HG02588 (cell line): ENCODE measurements at regions not wholly inside any gene's neighbourhood (a gene's known extent, or its start where the extent isn't known, plus 50 kb on each side); places are given as distances from the start of the nearest gene placed in this dataset.

Experiments used
- ATAC-seq: cut with Tn5 transposase; IDR thresholded peaks from one replicate; pipeline ENCODE4 v1.9.1; 2021; ENCODE audit warnings: mild to moderate bottlenecking, moderate library complexity; ENCODE audit not compliant: unreplicated experiment

DNA sequence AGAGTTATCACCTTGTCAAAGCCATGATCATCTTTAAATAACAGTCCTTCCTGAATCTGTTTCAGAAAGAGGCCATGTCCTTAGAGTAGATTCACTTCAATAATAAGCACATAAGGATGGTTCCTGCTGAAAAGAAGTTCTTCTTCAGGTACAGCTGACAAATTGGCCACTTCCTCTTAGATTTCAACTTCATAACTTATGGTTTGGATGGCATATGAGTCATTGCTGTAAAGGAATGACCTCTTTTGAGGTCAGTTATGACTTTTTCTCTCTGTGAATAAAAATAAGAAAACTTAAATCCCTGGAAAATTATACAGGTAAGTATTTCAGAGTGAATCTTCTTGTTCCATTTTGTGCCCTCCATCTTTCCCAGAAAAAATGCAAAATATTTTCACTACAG, 555.3 kb upstream of the ZNF462 start:
- ATAC-seq, result no peak

GRCh38 chr9:106309925-106310324, 553.0 kb upstream of the ZNF462 start:
- ATAC-seq, result no peak

DNA sequence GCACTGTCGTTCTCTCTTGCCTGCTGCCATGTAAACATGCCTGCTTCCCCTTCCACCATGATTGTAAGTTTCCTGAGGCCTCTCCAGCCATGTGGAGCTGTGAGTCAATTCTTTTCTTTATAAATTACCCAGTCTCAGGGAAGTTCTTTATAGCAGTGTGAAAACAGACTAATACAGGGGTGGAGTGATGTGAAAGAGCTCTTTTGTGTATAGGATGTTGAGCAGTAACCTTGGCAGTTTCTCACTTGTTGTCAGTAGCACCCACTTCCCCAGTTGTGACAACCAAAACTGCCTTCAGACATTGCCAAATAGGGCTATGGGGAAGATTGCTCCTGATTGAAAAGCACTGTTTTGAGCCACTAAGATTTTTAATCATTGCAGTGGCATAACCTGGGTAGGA, 552.2 kb upstream of the ZNF462 start:
- no peak for ATAC-seq

- no peak for ATAC-seq
Observed at GRCh38 chr9:106312906-106313305, 550.1 kb upstream of the ZNF462 start.

DNA sequence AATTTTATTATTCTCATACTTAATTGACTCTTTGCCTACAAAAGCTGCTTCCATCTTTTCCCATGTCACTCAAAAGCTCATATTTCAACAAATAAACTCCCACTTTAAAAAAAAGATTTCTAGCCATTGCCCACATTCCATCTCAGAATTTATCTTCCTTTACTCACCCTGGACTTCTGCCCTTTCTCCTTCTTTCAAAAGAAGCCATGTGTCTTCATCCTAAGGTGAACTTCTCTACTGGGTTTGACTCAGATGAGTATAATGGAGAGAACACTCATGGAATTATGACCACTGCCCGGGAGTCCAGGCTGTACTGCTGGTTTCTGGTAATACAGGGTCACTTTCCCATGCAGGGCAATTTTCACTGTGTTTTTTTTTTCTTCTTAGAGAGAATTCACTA, 548.5 kb upstream of the ZNF462 start:
- no peak for ATAC-seq

DNA sequence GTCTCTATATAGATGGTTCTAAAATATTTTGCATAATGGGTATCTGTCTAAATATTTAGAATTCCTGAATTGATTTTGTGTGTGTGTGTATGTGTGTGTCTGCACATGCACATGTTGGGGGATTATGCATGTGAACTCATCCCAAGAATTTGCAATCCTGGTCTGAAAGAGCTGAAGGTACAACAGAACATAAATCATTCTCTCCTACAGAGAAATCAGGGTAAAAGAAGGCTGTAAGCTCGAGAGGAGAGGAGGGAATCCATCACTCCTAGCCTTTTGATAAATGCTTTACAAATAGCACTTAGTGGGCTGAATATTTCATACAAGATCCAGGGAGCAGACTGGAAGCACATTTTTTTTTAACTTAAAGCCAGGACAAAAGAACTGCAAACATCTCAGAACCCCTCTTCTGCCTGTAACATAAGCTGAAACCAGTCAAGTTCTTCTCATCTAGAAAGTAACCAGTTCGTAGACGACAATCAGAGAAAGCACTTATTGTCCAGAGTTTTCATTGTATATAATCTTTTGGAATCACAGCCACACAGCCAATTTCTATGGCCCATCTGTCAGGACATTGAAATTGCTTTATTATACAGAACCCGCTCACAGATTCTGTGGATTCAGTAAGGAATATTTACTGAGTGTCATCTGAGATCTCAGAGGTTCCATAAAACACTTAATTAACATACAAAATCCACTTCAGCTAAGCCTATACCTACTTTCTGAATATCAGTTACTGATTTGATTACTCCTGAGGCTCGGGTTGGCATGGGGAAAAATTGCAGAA, 541.4 kb upstream of the ZNF462 start:
- no peak for ATAC-seq

GRCh38 chr9:106322706-106323245, 540.2 kb upstream of the ZNF462 start:
- no peak for ATAC-seq

GRCh38 chr9:106324053-106324585, 538.8 kb upstream of the ZNF462 start:
- no peak for ATAC-seq

DNA sequence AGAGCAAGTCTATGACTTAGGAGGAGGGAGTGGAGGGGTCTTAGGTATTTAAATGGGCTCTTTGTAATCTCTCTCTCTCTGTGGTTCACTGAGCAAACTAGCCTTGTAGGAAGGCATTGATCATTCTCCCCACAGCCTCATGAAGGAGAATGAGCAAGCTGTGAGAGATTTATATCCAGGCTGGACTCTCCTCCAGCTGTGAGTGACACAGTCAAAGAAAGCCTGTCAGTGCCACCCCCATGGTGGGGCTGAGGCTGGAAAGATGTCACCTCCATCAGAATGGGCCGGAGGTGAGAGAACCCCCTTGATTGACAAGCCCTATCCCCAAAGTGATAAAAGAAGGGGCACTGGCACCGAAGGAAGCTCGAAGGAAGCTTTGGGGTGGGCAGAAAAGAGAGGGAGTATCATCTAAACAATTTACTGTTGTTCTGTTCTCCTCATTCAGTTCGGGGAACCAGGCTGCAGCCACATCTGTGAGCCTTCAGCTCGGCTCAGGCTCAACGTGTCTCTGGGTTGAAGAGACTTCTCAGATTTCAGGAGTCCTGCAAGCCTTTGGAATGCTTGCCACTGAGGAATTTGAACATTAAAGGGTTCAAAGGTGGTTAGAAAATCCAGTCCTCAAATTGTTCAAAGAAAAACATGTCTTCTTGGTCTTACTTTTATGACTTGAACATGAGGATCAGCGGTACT, 538.2 kb upstream of the ZNF462 start:
- no peak for ATAC-seq

DNA sequence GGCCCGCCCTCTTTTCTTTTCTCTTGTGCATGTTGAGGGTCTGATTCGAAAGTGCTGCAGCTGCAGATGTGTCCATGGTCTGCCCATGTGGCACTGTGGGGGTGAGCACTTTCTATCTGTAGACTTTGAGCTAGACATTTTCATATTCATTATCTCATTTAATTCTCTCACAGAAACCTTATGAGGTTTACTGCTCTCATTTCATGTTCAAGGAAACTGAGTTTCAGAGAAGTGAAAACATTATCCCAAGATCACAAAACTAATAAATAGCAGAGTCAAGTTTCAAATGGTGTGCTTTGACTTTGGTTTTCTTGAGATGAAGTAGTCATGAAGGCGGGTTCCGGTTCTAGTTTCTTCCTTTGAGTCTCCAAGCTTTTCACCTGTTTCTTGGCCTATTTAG, 536.5 kb upstream of the ZNF462 start:
- no peak for ATAC-seq

GRCh38 chr9:106333481-106333880, 529.5 kb upstream of the ZNF462 start:
- ATAC-seq, result no peak

- ATAC-seq, result no peak
Observed at GRCh38 chr9:106334081-106334480, 528.9 kb upstream of the ZNF462 start.

GRCh38 chr9:106339882-106340281, 523.1 kb upstream of the ZNF462 start:
- no peak for ATAC-seq

- no peak for ATAC-seq
Observed at GRCh38 chr9:106350777-106351176, 512.2 kb upstream of the ZNF462 start.

GRCh38 chr9:106356924-106357323, 506.0 kb upstream of the ZNF462 start:
- ATAC-seq, result no peak

DNA sequence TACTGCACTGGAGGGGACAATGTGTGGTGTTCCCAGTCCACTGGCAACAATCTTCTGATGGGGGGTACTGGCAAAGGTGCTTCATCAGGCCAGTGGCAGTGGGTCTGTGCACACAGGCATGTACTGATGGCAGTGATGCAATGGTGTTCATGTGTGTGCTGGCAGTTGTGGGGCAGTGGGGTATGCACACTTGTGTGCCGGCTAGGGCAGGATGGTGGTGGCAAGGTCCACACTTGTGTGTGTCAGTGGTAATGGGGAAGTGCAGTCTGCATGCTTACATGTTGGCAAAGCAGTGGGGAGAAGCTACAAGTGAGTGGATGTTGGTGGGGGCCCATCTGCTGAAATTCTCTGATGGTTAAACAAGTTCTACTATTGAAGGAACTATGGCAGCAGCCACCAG, 504.6 kb upstream of the ZNF462 start:
- ATAC-seq, result no peak

DNA sequence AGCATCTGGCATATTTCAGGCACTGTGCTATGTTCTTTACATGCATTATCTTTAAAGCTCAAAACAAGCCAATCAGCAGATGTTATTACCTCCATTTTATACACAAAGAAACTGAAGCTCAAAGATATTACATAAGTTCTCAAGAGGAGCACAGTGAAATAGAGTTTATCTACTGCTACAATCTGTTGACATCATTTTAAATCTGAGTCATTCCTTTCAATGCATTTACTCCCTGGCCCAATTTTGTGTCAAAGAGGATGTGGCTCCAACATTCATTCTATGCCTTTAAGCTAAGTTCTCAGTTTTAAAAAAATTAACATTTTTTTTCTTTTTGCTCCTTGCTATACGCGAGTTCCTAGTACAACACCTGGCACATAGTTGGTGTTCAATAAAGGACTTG, 486.3 kb upstream of the ZNF462 start:
- no peak for ATAC-seq

DNA sequence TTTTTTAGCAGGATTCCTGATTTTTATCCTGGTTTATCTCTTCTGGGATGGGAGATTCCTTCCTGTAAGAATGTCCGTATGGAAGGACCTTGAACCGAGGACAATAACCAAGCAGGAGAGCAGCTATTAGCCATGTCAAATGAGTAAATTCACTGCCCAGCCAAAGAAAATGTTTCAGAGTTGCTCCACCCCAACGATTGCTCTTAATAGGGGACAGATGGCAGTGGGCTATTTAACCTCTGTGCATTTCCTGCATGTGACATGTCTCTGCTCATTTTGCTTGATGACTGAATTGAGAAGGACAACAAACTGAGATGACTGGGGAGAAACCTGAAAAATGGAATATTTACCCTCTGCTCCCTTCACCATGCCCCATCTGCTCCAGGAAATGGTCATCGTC, 479.9 kb upstream of the ZNF462 start:
- ATAC-seq, result no peak

DNA sequence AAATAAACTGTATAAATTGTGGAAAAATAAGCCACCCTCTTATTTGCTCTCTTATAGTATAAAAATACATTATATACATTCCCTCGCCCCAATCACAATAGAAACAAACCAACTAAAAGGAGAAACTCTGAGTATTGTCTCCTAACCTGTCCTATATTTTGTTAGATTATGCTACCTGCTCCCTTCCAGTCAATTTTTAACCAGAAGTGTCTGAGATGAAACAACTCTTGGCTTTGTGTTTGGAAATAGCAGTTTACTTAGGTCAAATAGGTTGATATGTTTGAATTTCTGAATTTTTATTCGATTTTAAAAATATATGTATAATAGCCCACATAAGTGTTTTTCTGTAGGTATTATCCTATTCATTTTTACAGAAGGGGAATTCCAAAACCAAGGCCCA, 475.0 kb upstream of the ZNF462 start:
- no peak for ATAC-seq

GRCh38 chr9:106393226-106393625, 469.7 kb upstream of the ZNF462 start:
- no peak for ATAC-seq

- no peak for ATAC-seq
Observed at GRCh38 chr9:106400170-106400569, 462.8 kb upstream of the ZNF462 start.

DNA sequence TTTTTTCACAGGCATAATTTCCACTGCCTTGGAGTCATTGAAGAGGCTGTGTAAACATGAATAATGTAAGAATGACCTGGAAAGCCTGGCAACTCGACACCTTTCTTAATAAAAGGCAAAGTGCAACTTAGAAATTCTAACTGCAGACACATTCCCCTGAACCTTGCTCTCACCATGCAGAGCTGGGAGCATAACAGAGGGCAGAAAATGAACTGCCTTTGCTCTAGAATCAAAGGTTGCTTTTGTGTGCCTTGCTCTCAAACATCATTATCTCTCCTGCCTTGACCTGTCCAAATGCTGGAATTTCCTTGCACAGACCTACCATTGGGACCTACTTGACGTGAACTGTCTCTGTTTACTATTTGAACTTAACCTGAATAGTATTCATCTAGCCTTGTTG, 462.0 kb upstream of the ZNF462 start:
- ATAC-seq, result no peak
